Fibroblast of the aortic adventitia (primary cell): ENCODE measurements at regions not wholly inside any gene's neighbourhood (a gene's known extent, or its start where the extent isn't known, plus 50 kb on each side); places are given as distances from the start of the nearest gene placed in this dataset.
"Not testable (repeated sequence)": the region's sequence is repeated elsewhere in the genome, so short reads cannot be mapped to it uniquely, and the experiment has no call there.

Source experiments
- DNase-seq: peaks from one replicate; pipeline ENCODE4 v3.0.0-alpha.2; 2010; ENCODE audit warnings: low read depth
- H3K4me3 ChIP-seq: 2 replicates; pipeline ENCODE4 v1.5.1; 2011; ENCODE audit warnings: low read depth, mild to moderate bottlenecking, control low read depth, low read length, moderate library complexity
- CTCF ChIP-seq: IDR thresholded peaks from 2 replicates; pipeline ENCODE4 v1.5.1; 2011; ENCODE audit warnings: mild to moderate bottlenecking, low read length, control low read depth, inconsistent platforms; ENCODE audit not compliant: insufficient read depth

GRCh38 chr2:34239511-34239910, 640.4 kb upstream of the FAM98A start:
- no peak for TF ChIP-seq CTCF
- no peak overlapping the region for H3K4me3 ChIP-seq

GRCh38 chr2:34234823-34235222, 635.7 kb upstream of the FAM98A start:
- no peak for DNase-seq
- no peak overlapping the region for H3K4me3 ChIP-seq
- TF ChIP-seq CTCF = no peak

More at GRCh38 chr2:34239511-34239910, 640.4 kb upstream of the FAM98A start:
- no peak for DNase-seq

- DNase-seq = no peak
- no peak for TF ChIP-seq CTCF
- H3K4me3 ChIP-seq = no peak overlapping the region
Measured at GRCh38 chr2:34229998-34230397, 630.9 kb upstream of the FAM98A start.

GRCh38 chr2:34215174-34215573, 616.1 kb upstream of the FAM98A start:
- TF ChIP-seq CTCF = no peak
- no peak overlapping the region for H3K4me3 ChIP-seq
- no peak for DNase-seq

GRCh38 chr2:34210382-34210781, 611.3 kb upstream of the FAM98A start:
- H3K4me3 ChIP-seq, DNase-seq: not testable (repeated sequence)

GRCh38 chr2:34204560-34204959, 605.5 kb upstream of the FAM98A start:
- DNase-seq = no peak

GRCh38 chr2:34201099-34201498, 602.0 kb upstream of the FAM98A start:
- H3K4me3 ChIP-seq = no peak overlapping the region
- no peak for TF ChIP-seq CTCF
- no peak for DNase-seq

More at GRCh38 chr2:34204560-34204959, 605.5 kb upstream of the FAM98A start:
- TF ChIP-seq CTCF = no peak
- no peak overlapping the region for H3K4me3 ChIP-seq
